ENCODE measurements at regions not wholly inside any gene's neighbourhood (a gene's known extent, or its start where the extent isn't known, plus 50 kb on each side); places are given as distances from the start of the nearest gene placed in this dataset.

GRCh38 chr6:178119-178518 is 114.2 kb upstream of the DUSP22 start:
- Histone ChIP-seq H3K4me3 (no peak overlapping the region), H2AFZ (ENCODE audit: control insufficient read depth, low read depth, low read length) (no peak overlapping the region), H3K4me2 (ENCODE audit: control insufficient read depth, insufficient read depth) (no peak overlapping the region), H4K20me1 (ENCODE audit: control insufficient read depth, insufficient read depth) (no peaks in the 10 kb centered on the region), H3K9ac (ENCODE audit: control insufficient read depth, insufficient read depth, low read length) (no peak overlapping the region), H3K27ac (ENCODE audit: control insufficient read depth, insufficient read depth) (no peak overlapping the region), H3K4me1 (ENCODE audit: control insufficient read depth, insufficient read depth, low read length) (peaks cover 14% of the 10 kb centered on the region), H3K9me3 (replicated peaks; ENCODE audit: control insufficient read depth, insufficient read depth, low read length) (peaks cover 4% of the 10 kb centered on the region; the same call in 2 of the 3 replicates), H3K79me2 (ENCODE audit: control insufficient read depth, insufficient read depth, low read length) (no peaks in the 10 kb centered on the region), H3K27me3 (replicated peaks in 1 of 2; ENCODE audit: control insufficient read depth in 2 of 2, insufficient read depth in 2 of 2, low read length in 1 of 2) (no peaks in the 10 kb centered on the region), H3K36me3 (ENCODE audit: control insufficient read depth in 2 of 2, insufficient read depth in 2 of 2, low read length in 1 of 2) (no peaks in the 10 kb centered on the region)
- DNase-seq (ENCODE audit: low read depth, low spot score) = no peak
- no peak for ATAC-seq
- TF ChIP-seq POLR2AphosphoS5 (IDR thresholded peaks at IDR 0.05; ENCODE audit: low read length) = no peak
- TF ChIP-seq RELA (IDR thresholded peaks at IDR 0.05; ENCODE audit: borderline replicate concordance, partially characterized antibody) = no peak
- no peak for TF ChIP-seq TCF7 (IDR thresholded peaks at IDR 0.05; ENCODE audit: borderline replicate concordance)
- no peak for TF ChIP-seq WRNIP1 (IDR thresholded peaks at IDR 0.05; ENCODE audit: borderline replicate concordance, low read depth, low read length)
- TF ChIP-seq RAD51 (IDR thresholded peaks at IDR 0.05) = no peak
- TF ChIP-seq HDAC2 (IDR thresholded peaks at IDR 0.05) = no peak
- TF ChIP-seq ASH2L (IDR thresholded peaks at IDR 0.05; ENCODE audit: borderline replicate concordance, low read depth) = no peak
- no peak for TF ChIP-seq ELK1 (IDR thresholded peaks at IDR 0.05; ENCODE audit: low read depth, low read length)
- TF ChIP-seq NR2C2 (IDR thresholded peaks at IDR 0.05; ENCODE audit: borderline replicate concordance, control insufficient read depth, insufficient read length, low read depth) = no peak
- no peak for TF ChIP-seq ZBED1 (IDR thresholded peaks at IDR 0.05; ENCODE audit: borderline replicate concordance)
- TF ChIP-seq RUNX3 (IDR thresholded peaks at IDR 0.05; ENCODE audit: low read length) = no peak
- no peak for TF ChIP-seq CBFB (IDR thresholded peaks at IDR 0.05; ENCODE audit: low read depth)
- TF ChIP-seq MLLT1 (IDR thresholded peaks at IDR 0.05) = no peak
- no peak for TF ChIP-seq EGR1 (IDR thresholded peaks at IDR 0.05; ENCODE audit: borderline replicate concordance in 1 of 2, low read depth in 2 of 2, low read length in 2 of 2)
- ChIA-PET RAD21 (ENCODE audit: unreplicated experiment) (no interaction called here), SMC1A (ENCODE audit: uncharacterized antibody, unreplicated experiment) (no interaction called here), POLR2A (no interaction called here), CTCF (interaction anchor here (0.7 kb wide), 1 partner anchor 432 kb away, joined by 3 read pairs; no protein-coding TSS in a partner anchor)
- BruUV-seq (replicated peaks) = no TSS peak
- WGBS (ENCODE audit: insufficient coverage, insufficient replicate concordance, low lambda C conversion rate, missing lambda C conversion rate) = 95% methylated on average over 11 of the region's 11 CpGs
- FAIRE-seq = no peak
- intact Hi-C loops (cut with micrococcal nuclease; ENCODE audit: unreplicated experiment) (no loop called here), in situ Hi-C loops (cut with MboI) (no loop called here)
